NCI-H2196 treated with DMSO at 0.1 percent for 48 hours (cell line): ENCODE measurements at regions not wholly inside any gene's neighbourhood (a gene's known extent, or its start where the extent isn't known, plus 50 kb on each side); places are given as distances from the start of the nearest gene placed in this dataset.
"Not testable (repeated sequence)": the region's sequence is repeated elsewhere in the genome, so short reads cannot be mapped to it uniquely, and the experiment has no call there.

Experiments used
- DNase-seq: peaks from one replicate; lab custom pipeline; 2025; ENCODE audit not compliant: unreplicated experiment; lab: John Stamatoyannopoulos, UW

DNA sequence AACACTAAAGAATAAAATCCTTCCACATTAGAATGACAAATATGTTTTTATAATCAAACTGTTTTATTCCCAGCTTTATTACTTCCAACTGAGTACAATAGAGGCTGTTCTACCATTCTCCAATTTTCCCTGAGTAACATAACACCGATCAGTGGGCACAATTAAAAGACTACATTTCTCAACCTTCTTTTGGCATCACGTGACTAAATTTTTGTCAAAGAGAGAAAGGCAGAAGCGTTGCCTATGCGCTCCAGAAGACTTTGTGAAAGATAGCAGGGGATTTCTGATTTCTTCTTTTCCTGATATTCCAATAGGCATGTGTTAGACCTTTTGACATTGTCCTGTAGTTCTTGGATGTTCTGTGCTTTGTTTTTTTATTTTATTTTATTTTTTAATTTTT is 1705.6 kb upstream of the PCDH7 start:
- no peak for DNase-seq

DNA sequence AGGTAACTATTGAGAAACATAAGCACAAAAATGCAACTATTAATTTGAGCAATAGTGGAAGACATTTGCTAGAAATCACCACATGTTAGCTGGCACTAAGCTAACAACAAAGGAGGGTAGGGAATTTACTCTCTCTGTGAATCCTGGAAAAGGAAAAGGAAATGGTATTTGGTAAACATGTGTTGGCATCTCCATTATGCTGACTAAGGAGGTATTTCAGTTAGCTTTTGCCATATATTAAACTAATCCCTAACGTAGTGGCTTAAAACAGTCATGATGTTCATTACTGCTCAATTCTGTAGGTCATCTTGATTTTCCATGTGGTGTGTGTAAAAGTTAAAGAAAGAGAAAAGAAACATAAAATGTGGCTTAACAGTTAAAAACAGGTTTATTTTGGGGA is 1686.5 kb upstream of the PCDH7 start:
- no peak for DNase-seq

GRCh38 chr4:29037501-29037900 is 1682.7 kb upstream of the PCDH7 start:
- no peak for DNase-seq

- no peak for DNase-seq
These were observed 1676.8 kb upstream of the PCDH7 start for GRCh38 chr4:29043411-29043810.

DNA sequence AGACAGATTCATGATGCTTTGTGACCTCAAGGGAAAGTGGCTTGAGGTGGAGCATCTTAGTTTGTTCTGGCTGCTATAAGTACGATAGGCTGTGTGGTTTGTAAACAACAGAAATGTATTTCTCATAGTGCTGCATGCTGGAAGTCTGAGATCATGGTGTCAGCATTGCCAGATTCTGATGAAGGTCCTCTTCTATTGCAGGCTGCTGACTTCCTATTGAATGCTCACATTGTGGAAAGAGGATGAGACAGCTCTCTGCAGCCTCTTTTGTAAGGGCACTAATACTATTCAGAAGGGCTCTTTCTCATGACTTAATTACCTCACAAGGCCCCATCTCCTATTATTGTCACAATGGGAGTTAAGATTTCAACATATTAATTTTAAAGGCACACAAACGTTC is 1674.0 kb upstream of the PCDH7 start:
- no peak for DNase-seq

DNA sequence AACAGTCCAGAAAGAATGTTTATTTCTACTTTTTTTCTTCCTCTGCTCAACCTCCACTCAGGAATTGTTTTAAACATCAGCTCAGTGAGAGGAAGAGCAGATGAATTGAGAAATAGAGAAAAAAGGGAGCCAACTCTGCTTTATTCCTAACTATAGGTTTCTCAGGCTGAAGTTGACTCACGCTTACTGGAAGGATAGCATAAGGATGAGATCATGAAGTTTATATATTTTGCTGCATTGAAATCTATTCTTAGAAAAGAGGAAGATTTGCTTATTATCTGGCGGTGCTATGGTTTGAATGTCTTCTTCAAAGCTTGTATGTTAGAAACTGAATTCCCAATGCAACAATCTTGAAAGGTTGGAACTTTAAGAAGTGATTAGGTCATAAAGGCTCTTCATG is 1673.4 kb upstream of the PCDH7 start:
- DNase-seq, result no peak

DNA sequence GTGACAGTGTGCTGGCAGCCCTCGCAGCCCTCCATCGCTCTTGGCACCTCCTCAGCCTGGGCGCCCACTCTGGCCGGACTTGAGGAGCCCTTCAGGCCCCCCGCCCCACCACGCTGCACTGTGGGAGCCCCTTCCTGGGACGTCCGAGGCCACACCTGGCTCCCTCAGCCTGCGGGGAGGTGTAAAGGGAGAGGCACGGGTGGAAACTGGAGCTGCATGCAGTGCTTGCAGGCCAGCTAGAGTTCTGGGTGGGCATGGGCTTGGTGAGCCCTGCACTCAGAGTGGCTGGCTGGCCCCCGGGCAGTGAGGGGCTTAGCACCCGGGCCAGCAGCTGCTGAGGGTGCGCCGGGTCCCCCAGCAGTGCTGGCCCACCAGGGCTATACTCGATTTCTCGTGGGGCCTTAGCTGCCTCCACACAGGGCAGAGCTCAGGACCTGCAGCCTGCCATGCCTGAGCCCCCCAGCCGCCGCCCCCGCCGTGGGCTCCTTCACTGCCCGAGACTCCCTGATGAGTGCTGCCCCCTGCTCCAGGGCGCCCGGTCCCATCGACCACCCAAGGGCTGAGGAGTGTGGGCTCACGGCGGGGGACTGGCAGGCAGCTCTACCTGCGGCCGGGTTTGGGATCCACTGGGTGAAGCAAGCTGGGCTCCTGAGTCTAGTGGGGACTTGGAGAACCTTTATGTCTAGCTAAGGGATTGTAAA is 1672.7 kb upstream of the PCDH7 start:
- no peak for DNase-seq

GRCh38 chr4:29051381-29051965 is 1668.7 kb upstream of the PCDH7 start:
- no peak for DNase-seq

- no peak for DNase-seq
These were observed 1667.9 kb upstream of the PCDH7 start for GRCh38 chr4:29052266-29052665.

- no peak for DNase-seq
These were observed 1661.6 kb upstream of the PCDH7 start for GRCh38 chr4:29058531-29058930.

- no peak for DNase-seq
These were observed 1653.3 kb upstream of the PCDH7 start for GRCh38 chr4:29066861-29067260.

DNA sequence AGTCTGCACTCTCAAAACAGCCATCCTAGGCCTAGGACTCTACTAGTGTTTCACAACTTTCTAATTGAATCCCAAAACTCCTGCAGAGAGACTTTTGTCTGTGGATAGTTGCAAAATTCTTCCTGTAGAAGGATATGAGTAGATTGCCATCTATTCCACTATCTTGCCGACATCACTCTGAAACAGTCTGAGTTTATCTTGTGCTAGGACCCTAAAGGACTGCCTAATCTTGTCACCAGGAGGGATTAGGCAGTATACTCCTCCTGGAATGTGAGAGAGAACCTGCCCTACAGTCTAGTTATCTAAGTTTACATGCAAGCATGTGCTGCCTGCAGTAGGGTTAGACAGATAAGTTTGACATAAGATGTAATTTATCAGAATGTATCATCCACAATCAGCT is 1646.6 kb upstream of the PCDH7 start:
- DNase-seq, result no peak

DNA sequence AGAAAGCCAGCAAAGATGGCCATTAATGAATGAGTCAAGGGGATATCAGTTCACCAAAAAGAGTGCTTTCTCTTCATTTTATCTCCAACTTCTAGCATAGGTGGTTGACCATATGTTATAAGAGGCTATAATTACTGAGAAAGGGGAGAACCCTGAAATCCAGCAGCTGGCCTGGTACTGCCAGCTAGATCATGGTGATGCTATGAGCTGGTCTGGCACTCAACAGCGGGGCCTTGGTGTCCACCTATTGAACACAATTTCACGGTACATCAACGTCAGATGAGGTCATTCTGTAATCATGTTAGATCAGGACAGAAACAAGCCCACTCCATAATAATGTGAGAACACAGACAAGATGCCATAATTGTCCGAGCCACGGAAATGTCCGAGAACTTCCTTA is 1644.8 kb upstream of the PCDH7 start:
- no peak for DNase-seq

- no peak for DNase-seq
These were observed 1640.9 kb upstream of the PCDH7 start for GRCh38 chr4:29079260-29079659.

DNA sequence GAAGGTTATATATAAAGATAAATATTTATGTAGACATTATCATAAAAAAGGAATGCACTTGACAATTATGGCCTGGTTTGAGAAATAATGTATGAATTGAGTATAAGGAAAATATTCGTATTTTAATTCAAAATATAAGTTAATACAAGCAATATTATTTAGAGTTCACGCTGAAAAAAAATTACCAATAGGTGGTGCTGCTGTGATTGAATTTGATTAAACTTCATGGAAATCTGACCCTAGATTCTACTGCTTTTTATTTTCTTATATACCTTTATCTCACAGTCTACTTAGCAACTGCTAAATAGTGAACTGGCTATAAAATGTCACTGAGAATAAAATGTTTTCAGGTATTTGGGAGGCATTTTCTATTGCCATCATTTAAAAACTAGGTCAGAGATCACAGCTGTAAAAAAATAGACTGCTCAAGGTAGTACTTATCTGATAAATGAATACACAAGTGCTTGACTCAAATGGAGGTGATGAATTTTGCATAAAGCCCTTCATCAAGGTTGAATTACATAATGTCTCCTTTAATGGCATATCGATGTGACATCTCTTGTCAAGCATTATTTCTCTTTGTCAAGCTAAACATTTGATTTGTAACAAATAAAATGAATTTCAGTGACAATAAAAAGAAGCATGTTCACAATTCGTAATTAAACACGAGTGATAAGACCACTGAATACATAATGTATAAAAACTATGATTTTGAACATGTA is 1638.8 kb upstream of the PCDH7 start:
- no peak for DNase-seq

- no peak for DNase-seq
These were observed 1637.5 kb upstream of the PCDH7 start for GRCh38 chr4:29082684-29083083.

DNA sequence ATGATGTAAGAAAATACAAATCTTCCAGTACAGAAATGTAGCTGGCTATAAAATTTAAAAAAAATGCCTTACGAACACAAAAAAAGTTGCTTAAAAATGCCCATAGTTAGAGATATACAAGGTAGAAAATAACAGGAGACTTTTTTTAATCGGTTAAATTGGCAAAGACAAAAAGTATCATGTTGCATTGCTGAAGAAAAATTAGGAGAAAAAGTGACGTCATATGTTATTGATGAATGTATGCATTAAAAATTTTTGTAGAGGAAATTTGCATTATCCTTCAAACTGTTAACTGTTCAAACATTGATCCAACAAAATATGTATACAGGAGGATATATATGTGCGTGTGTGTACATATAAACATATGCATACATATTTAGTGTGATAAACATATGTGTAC is 1634.4 kb upstream of the PCDH7 start:
- DNase-seq, result no peak

DNA sequence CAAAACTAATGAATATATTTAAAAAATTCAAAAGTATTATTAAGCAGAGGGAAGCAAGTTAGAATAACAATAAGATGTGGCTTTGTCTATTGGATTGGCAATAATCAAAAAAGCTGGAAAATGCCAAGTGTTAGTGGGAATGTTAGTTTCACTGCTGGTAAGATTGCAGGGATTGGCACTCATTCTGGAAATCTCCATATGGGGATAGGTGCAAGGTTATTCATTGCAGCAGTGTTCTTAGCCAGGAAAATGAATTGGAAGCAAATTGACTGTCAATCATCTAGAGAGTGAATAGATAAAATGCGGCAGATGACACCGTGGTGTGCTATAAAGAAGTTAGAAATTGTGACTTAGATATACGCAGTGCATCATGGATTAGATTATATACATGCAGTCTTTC is 1615.5 kb upstream of the PCDH7 start:
- no peak for DNase-seq

- DNase-seq, result no peak
These were observed 1606.2 kb upstream of the PCDH7 start for GRCh38 chr4:29113960-29114359.

GRCh38 chr4:29117231-29117722 is 1602.9 kb upstream of the PCDH7 start:
- DNase-seq, result not testable (repeated sequence)

GRCh38 chr4:29121586-29121985 is 1598.6 kb upstream of the PCDH7 start:
- no peak for DNase-seq

- DNase-seq, result no peak
These were observed 1591.4 kb upstream of the PCDH7 start for GRCh38 chr4:29128810-29129209.
